HG02798 (cell line): ENCODE measurements at regions not wholly inside any gene's neighbourhood (a gene's known extent, or its start where the extent isn't known, plus 50 kb on each side); places are given as distances from the start of the nearest gene placed in this dataset.
"Not testable (repeated sequence)": the region's sequence is repeated elsewhere in the genome, so short reads cannot be mapped to it uniquely, and the experiment has no call there.

Experiments used
- ATAC-seq: cut with Tn5 transposase; IDR thresholded peaks from one replicate; pipeline ENCODE4 v1.9.1; 2021; ENCODE audit warnings: mild to moderate bottlenecking; ENCODE audit not compliant: unreplicated experiment, poor library complexity

- no peak for ATAC-seq
Observed at GRCh38 chr2:56763683-56764082, 579.9 kb downstream of the CCDC85A start.

GRCh38 chr2:56768973-56769372 is 585.2 kb downstream of the CCDC85A start:
- no peak for ATAC-seq

DNA sequence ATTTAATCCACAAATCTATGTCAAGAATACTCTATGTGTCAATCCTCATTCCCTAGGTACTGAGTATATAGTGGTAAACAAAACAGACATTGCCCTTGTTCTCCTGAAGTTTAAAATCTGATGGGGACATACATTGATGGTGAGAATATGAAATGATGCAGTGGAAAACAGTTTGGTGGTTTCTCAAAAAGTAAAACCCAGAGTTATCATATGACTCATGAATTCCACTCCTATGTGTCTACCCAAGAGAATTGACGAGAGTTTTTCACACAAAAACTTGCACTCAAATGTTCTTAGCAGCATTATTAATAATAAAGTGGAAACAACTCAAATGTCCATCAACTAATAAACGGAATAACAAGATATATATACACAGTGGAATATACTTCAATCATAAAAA is 586.7 kb downstream of the CCDC85A start:
- no peak for ATAC-seq

GRCh38 chr2:56784046-56784445 is 600.3 kb downstream of the CCDC85A start:
- no peak for ATAC-seq

DNA sequence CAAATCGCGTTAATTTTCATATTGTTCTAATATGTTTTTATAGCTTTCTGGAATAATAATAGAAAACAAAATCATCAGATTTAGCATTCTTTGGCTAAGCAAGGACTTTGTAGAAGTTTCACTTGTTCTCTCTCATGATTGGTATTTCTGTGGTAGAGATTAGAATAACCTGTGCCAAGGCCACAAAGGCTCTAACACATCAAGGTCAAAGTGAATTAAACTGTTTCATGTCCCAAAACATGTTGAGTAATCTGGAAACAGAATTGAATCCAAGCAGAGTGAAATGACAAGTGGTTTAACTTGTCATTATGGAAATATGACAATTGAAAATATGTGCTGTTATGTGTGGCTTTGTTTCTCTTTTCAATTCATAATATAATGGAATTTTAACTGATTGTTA is 617.4 kb downstream of the CCDC85A start:
- ATAC-seq = no peak

- no peak for ATAC-seq
Observed at GRCh38 chr2:56801770-56802169, 618.0 kb downstream of the CCDC85A start.

- ATAC-seq = no peak
Observed at GRCh38 chr2:56803596-56803995, 619.8 kb downstream of the CCDC85A start.

GRCh38 chr2:56806924-56807323 is 623.1 kb downstream of the CCDC85A start:
- ATAC-seq = no peak

DNA sequence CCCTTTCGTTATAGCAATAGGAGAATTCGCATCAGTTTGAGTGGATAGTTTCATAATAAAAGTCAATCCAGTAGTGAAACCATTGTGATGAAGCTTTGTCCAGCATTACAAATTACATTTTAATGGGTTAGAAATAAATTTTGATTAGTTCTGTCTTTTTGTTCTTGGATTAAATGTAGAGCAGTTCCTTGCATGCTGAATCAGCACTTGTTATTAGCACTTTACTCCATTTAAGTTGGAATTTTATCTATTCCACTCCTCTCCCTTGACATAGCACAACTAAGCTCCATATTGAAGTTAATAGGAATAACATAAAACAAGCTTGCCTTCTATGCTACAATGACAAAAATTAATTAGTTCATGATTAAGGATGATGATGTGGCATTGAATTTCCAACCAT is 624.1 kb downstream of the CCDC85A start:
- ATAC-seq = no peak

- ATAC-seq = no peak
Observed at GRCh38 chr2:56811401-56811800, 627.6 kb downstream of the CCDC85A start.

DNA sequence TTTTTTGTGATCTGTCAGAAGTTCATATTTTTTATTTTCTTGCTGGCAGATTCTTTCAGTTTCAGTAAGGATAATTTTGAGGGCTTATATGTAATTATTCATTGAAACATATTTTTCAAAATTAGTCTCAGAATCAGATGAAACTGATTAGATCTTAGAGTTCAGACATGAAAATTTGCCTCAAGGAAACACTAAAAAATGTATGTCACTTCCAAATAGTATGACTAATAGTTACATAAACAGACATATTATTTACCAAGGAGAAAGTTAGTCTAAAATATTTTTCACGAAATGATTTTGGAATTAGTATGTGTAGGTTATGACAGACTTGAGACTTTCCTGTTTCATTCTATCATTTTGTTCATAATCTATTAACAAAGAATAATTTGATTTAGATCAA is 628.6 kb downstream of the CCDC85A start:
- no peak for ATAC-seq

GRCh38 chr2:56813490-56813889 is 629.7 kb downstream of the CCDC85A start:
- ATAC-seq = no peak

DNA sequence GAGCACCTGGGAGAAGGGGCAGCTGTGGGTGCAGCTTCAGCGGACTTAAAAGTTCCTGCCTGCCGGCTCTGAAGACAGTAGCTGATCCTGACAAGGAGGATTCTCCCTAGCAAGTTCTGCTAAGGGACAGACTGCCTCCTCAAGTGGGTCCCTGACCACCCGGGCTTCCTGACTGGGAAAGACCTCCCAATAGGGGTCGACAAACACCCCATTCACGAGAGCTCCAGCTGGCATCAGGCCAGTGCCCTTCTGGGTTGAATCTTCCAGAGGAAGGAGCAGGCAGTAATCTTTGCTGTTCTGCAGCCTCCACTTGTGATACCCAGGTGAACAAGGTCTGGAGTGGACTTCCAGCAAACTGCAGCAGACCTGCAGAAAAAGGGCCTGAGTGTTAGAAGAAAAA is 632.9 kb downstream of the CCDC85A start:
- ATAC-seq = no peak

- no peak for ATAC-seq
Observed at GRCh38 chr2:56831780-56832179, 648.0 kb downstream of the CCDC85A start.

DNA sequence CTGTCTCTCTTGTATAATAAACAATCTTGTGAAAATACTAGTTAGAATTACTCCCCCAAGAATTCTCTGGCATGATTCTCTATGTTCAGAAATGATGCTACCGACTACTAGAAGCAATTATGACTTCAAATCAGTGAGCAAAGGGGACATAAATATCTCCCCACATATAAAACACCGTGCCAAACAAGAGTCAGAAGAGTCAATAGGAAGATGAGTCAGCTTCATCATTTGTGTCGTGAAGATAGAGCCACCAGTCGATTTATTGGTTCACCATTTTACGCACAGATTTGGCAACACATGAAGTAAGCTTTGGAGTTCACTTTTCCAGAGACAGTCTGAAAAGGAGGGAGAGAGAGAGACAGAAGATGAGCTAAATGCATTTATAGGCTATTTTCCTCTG is 650.9 kb downstream of the CCDC85A start:
- no peak for ATAC-seq

GRCh38 chr2:56840009-56840408 is 656.2 kb downstream of the CCDC85A start:
- not testable (repeated sequence) for ATAC-seq

- ATAC-seq = no peak
Observed at GRCh38 chr2:56860991-56861390, 677.2 kb downstream of the CCDC85A start.

DNA sequence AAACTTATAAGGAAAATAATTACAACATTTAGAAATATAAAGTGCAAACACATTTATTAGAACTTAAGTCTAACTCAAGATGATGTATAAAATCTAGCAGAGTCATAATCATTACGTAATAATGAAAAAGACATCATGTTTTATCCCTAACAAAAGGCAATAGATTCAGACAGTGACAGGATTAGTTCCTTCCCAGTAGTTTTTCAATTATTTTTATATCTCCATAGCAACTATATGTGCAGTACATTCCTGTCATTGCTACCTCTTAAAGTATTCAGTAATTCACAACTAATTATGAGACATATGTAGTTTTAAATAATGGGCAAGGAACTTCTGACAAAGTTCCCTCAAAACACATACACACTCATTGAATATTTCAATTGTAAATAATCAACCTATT is 687.9 kb downstream of the CCDC85A start:
- ATAC-seq = no peak

DNA sequence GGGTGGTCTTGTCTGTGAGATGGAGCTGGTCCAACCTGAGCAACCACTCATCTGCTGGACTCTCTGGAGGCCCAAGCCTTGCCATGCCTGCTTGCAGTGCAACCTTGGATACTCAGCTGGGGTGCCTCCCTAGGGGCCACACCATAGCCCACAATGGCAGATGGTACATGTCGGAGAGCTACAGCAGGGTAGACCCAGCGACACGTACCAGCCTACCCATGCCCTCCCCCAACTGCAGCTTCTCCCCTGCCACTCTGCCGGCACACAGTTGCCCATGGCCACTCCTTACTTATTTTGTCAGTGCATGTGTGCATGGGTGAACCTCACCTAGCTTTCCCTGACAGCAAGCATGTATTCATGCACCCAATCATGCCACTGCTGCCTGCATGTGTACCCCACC is 690.9 kb downstream of the CCDC85A start:
- no peak for ATAC-seq

- no peak for ATAC-seq
Observed at GRCh38 chr2:56889738-56890137, 705.9 kb downstream of the CCDC85A start.

GRCh38 chr2:56892382-56892781 is 708.6 kb downstream of the CCDC85A start:
- no peak for ATAC-seq

DNA sequence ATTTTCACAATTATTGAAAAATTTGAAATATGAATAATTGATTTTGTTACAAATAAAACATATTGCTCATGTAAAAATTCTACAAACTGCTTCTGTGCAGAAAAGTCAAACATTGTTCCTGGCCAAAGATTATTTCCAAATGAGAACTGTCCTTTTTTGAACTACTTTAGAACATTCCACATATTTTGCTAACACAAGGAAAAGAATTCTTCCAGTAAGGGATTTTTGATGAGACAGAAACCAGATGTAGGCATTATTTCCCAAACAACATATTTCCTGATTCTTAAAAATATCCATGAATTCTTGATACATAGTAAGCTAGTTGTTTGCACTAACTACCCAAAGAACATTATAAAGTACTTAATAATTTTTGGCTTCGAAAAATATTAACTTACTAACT is 715.2 kb downstream of the CCDC85A start:
- ATAC-seq = no peak

DNA sequence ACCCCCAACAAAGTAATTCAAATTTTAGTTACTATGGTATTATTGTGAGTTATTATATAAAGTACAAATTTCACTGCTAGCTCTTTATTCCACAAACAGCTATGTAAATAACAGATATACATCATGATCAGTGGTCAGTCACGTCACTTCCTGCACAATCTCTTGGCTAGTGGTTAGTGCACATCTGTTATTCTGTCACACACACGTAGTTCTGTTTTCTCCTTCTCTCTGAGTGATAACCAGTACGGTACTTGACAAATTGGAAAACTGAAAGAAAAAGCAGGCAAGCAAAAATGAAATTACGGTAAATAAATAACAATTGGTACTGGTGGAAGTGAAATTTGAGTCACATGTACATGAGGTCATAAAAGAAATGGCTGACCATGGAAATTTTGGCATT is 728.7 kb downstream of the CCDC85A start:
- no peak for ATAC-seq
